ENCODE measurements at regions not wholly inside any gene's neighbourhood (a gene's known extent, or its start where the extent isn't known, plus 50 kb on each side); places are given as distances from the start of the nearest gene placed in this dataset.

GRCh38 chr20:11766961-11767360 is 150.7 kb upstream of the BTBD3 start:
- TF ChIP-seq POLR2A (IDR thresholded peaks at IDR 0.05; ENCODE audit: low read depth, low read length) (no peak), RCOR1 (IDR thresholded peaks at IDR 0.05; ENCODE audit: insufficient replicate concordance, low read length) (no peak), SMC3 (IDR thresholded peaks at IDR 0.05; ENCODE audit: low read depth, low read length) (no peak), CTCF (conservative IDR thresholded peaks at IDR 0.05; ENCODE audit: low read depth, low read length) (no peak), CEBPB (IDR thresholded peaks at IDR 0.05; ENCODE audit: low read depth, low read length) (no peak), RFX5 (IDR thresholded peaks at IDR 0.05; ENCODE audit: low read depth, low read length) (peak; percentile 77; the same call in 1 of the 2 replicates), MAZ (IDR thresholded peaks at IDR 0.05; ENCODE audit: borderline replicate concordance, low read depth, low read length) (no peak), ELK1 (IDR thresholded peaks at IDR 0.05; ENCODE audit: borderline replicate concordance, low read depth, low read length) (no peak), BHLHE40 (IDR thresholded peaks at IDR 0.05; ENCODE audit: low read depth, low read length) (no peak), RAD21 (IDR thresholded peaks at IDR 0.05; ENCODE audit: low read length) (no peak), MAFK (IDR thresholded peaks at IDR 0.05; ENCODE audit: low read depth, low read length) (no peak), FOS (IDR thresholded peaks at IDR 0.05; ENCODE audit: low read depth, low read length) (no peak), MXI1 (IDR thresholded peaks at IDR 0.05; ENCODE audit: borderline replicate concordance, low read depth, low read length) (no peak)
